ENCODE measurements at regions not wholly inside any gene's neighbourhood (a gene's known extent, or its start where the extent isn't known, plus 50 kb on each side); places are given as distances from the start of the nearest gene placed in this dataset.
A peak's percentile ranks its signal among the peaks of the same experiment; 100 is the strongest.

- H3K27me3 ChIP-seq, result no peaks in the 10 kb centered on the region
- H3K4me3 ChIP-seq, result no peak overlapping the region
- ATAC-seq (ENCODE audit: low FRiP score in 2 of 2), result peak in 1 of 2 donors; percentile 39
- H3K9me3 ChIP-seq, result no peaks in the 10 kb centered on the region
- no peak for DNase-seq
- H3K36me3 ChIP-seq, result no peaks in the 10 kb centered on the region
- TF ChIP-seq POLR2AphosphoS5 (IDR thresholded peaks at IDR 0.05), result no peak
- TF ChIP-seq EP300 (IDR thresholded peaks at IDR 0.05), result no peak
- TF ChIP-seq POLR2A (IDR thresholded peaks at IDR 0.05), result no peak
- TF ChIP-seq CTCF (IDR thresholded peaks at IDR 0.05), result no peak
- no peaks in the 10 kb centered on the region for H3K4me1 ChIP-seq
- WGBS, 2 donors, result 64 to 70% methylated on average over 1 to 2 of the region's 2 CpGs
- H3K27ac ChIP-seq, result no peak overlapping the region
Observed at GRCh38 chr14:81952917-81953316, 419.3 kb upstream of the SEL1L start.

- no peaks in the 10 kb centered on the region for H3K9me3 ChIP-seq
- no peak overlapping the region for H3K27ac ChIP-seq
- no peak for DNase-seq
- H3K36me3 ChIP-seq, result no peaks in the 10 kb centered on the region
- 69 to 82% methylated on average over 3 of the region's 3 CpGs for WGBS, 2 donors
- peak in 1 of 2 donors; percentile 11 for ATAC-seq (ENCODE audit: low FRiP score in 2 of 2)
- H3K4me3 ChIP-seq, result no peak overlapping the region
- no peak for TF ChIP-seq CTCF (IDR thresholded peaks at IDR 0.05)
- TF ChIP-seq POLR2A (IDR thresholded peaks at IDR 0.05), result no peak
- TF ChIP-seq POLR2AphosphoS5 (IDR thresholded peaks at IDR 0.05), result no peak
- TF ChIP-seq EP300 (IDR thresholded peaks at IDR 0.05), result no peak
- H3K4me1 ChIP-seq, result no peaks in the 10 kb centered on the region
- H3K27me3 ChIP-seq, result no peaks in the 10 kb centered on the region
Observed at GRCh38 chr14:81953419-81953818, 419.8 kb upstream of the SEL1L start.

- Histone ChIP-seq H3K27ac (no peak overlapping the region), H3K4me1 (no peaks in the 10 kb centered on the region), H3K27me3 (no peaks in the 10 kb centered on the region), H3K9me3 (no peaks in the 10 kb centered on the region), H3K4me3 (no peak overlapping the region), H3K36me3 (no peaks in the 10 kb centered on the region)
- DNase-seq, result no peak
- TF ChIP-seq EP300 (IDR thresholded peaks at IDR 0.05), result no peak
- TF ChIP-seq POLR2A (IDR thresholded peaks at IDR 0.05), result no peak
- TF ChIP-seq POLR2AphosphoS5 (IDR thresholded peaks at IDR 0.05), result no peak
- TF ChIP-seq CTCF (IDR thresholded peaks at IDR 0.05), result no peak
- no peak for ATAC-seq (ENCODE audit: low FRiP score in 2 of 2)
- WGBS, 2 donors, result 89 to 92% methylated on average over 1 of the region's 1 CpG
Observed at GRCh38 chr14:81955123-81955522, 421.5 kb upstream of the SEL1L start.

GRCh38 chr14:81960781-81961180, 427.1 kb upstream of the SEL1L start:
- Histone ChIP-seq H3K27ac (no peak overlapping the region), H3K9me3 (no peaks in the 10 kb centered on the region), H3K4me3 (no peak overlapping the region), H3K4me1 (no peaks in the 10 kb centered on the region), H3K36me3 (no peaks in the 10 kb centered on the region), H3K27me3 (no peaks in the 10 kb centered on the region)
- TF ChIP-seq EP300 (IDR thresholded peaks at IDR 0.05), result no peak
- no peak for TF ChIP-seq POLR2AphosphoS5 (IDR thresholded peaks at IDR 0.05)
- no peak for TF ChIP-seq POLR2A (IDR thresholded peaks at IDR 0.05)
- no peak for TF ChIP-seq CTCF (IDR thresholded peaks at IDR 0.05)
- no peak for ATAC-seq (ENCODE audit: low FRiP score in 2 of 2)
- DNase-seq, result no peak
- 87 to 96% methylated on average over 3 of the region's 3 CpGs for WGBS, 2 donors

GRCh38 chr14:81963846-81964245, 430.2 kb upstream of the SEL1L start:
- Histone ChIP-seq H3K4me1 (no peaks in the 10 kb centered on the region), H3K9me3 (peaks cover 0 to 14% (median 2%) of the 10 kb centered on the region in 4 donors), H3K4me3 (no peak overlapping the region), H3K36me3 (no peaks in the 10 kb centered on the region), H3K27ac (no peak overlapping the region), H3K27me3 (no peaks in the 10 kb centered on the region)
- no peak for ATAC-seq (ENCODE audit: low FRiP score in 2 of 2)
- 82 to 92% methylated on average over 1 of the region's 1 CpG for WGBS, 2 donors
- DNase-seq, result no peak
- TF ChIP-seq CTCF (IDR thresholded peaks at IDR 0.05) (no peak), EP300 (IDR thresholded peaks at IDR 0.05) (no peak), POLR2AphosphoS5 (IDR thresholded peaks at IDR 0.05) (no peak), POLR2A (IDR thresholded peaks at IDR 0.05) (no peak)

All from upper lobe of left lung (tissue), 6 donors.